Endodermal cell (in vitro differentiated cells): ENCODE measurements at regions not wholly inside any gene's neighbourhood (a gene's known extent, or its start where the extent isn't known, plus 50 kb on each side); places are given as distances from the start of the nearest gene placed in this dataset.

Experiments used
- DNase-seq: peaks from one replicate; pipeline ENCODE4 v3.0.0-alpha.2; 2017
- H3K27ac ChIP-seq: 2 replicates; pipeline ENCODE4 v1.5.1; 2013; ENCODE audit warnings: mild to moderate bottlenecking, low read depth, low read length, moderate library complexity
- H3K27me3 ChIP-seq: 2 replicates; pipeline ENCODE4 v1.6.1; 2013; ENCODE audit warnings: mild to moderate bottlenecking, low read length, moderate library complexity; ENCODE audit not compliant: insufficient read depth, control insufficient read depth, poor library complexity, severe bottlenecking
- H3K36me3 ChIP-seq: 2 replicates; pipeline ENCODE4 v1.7.0; 2013; ENCODE audit warnings: mild to moderate bottlenecking, low read length, moderate library complexity; ENCODE audit not compliant: control insufficient read depth, insufficient read depth
- H3K4me1 ChIP-seq: one replicate; pipeline ENCODE4 v1.7.0; 2013; ENCODE audit warnings: low read length; ENCODE audit not compliant: control insufficient read depth, insufficient read depth
- H3K4me3 ChIP-seq: 2 replicates; pipeline ENCODE4 v1.5.1; 2013; ENCODE audit warnings: mild to moderate bottlenecking, low read length, moderate library complexity
- H3K9ac ChIP-seq: 2 replicates; pipeline ENCODE4 v1.6.1; 2013; ENCODE audit warnings: mild to moderate bottlenecking, low read length, moderate library complexity; ENCODE audit not compliant: poor library complexity, severe bottlenecking; ENCODE audit errors: extremely low read depth
- H3K9me3 ChIP-seq: 2 replicates; pipeline ENCODE4 v1.6.1; 2013; ENCODE audit warnings: mild to moderate bottlenecking, low read length, moderate library complexity; ENCODE audit not compliant: control insufficient read depth
- H3K27ac Mint-ChIP-seq: 2 replicates; pipeline ENCODE4 v1.8.0; 2020; ENCODE audit warnings: mixed read lengths
- H3K27me3 Mint-ChIP-seq: 2 replicates; pipeline ENCODE4 v1.8.0; 2021; ENCODE audit warnings: mild to moderate bottlenecking, mixed read lengths; ENCODE audit not compliant: insufficient read depth
- H3K36me3 Mint-ChIP-seq: 2 replicates; pipeline ENCODE4 v1.8.0; 2020; ENCODE audit warnings: low read depth, mixed read lengths
- H3K4me1 Mint-ChIP-seq: 2 replicates; pipeline ENCODE4 v1.8.0; 2020; ENCODE audit warnings: mixed read lengths
- H3K4me3 Mint-ChIP-seq: 2 replicates; pipeline ENCODE4 v1.8.0; 2020; ENCODE audit warnings: mild to moderate bottlenecking, moderate library complexity, mixed read lengths
- H3K9me3 Mint-ChIP-seq: 2 replicates; pipeline ENCODE4 v1.8.0; 2020; ENCODE audit warnings: mild to moderate bottlenecking, mixed read lengths
- CTCF ChIP-seq: fragments of 200-600 bp; sonication (generic); conservative IDR thresholded peaks from 2 replicates; pipeline ENCODE4 v1.5.0; 2021; ENCODE audit warnings: antibody characterized with exemption, mild to moderate bottlenecking
- WGBS, 2 experiments: methylation state at CpG; one replicate each; pipeline versions ENCODE4 v1.1.5 to v1.1.7; 2013; ENCODE audit warnings: missing lambda C conversion rate in 2 of 2, mixed read lengths in 1 of 2; ENCODE audit not compliant: insufficient coverage in 1 of 2, insufficient read length in 1 of 2; 5-methylcytosine and 5-hydroxymethylcytosine counted together

GRCh38 chr18:29309366-29309765, 1132.4 kb upstream of the CDH2 start:
- Histone ChIP-seq H3K4me3 (peak overlapping the region; percentile 43), H3K9ac (no peak overlapping the region), H3K4me1 (peaks cover 3% of the 10 kb centered on the region), H3K27ac (no peak overlapping the region), H3K36me3 (no peaks in the 10 kb centered on the region), H3K9me3 (no peaks in the 10 kb centered on the region), H3K27me3 (no peaks in the 10 kb centered on the region)
- no peak for TF ChIP-seq CTCF
- DNase-seq: no peak
- WGBS, 2 experiments: 83% methylated on average over 1 of the region's 1 CpG; no CpG with 5 or more reads in 1 of the 2 experiments
- Mint-ChIP-seq H3K27me3 (no peaks in the 10 kb centered on the region), H3K36me3 (peaks cover 4% of the 10 kb centered on the region), H3K27ac (no peak overlapping the region), H3K4me1 (peaks cover 21% of the 10 kb centered on the region), H3K9me3 (no peaks in the 10 kb centered on the region), H3K4me3 (no peak overlapping the region)

- WGBS, 2 experiments: 80 to 100% methylated on average over 1 of the region's 1 CpG
- peaks cover 4% of the 10 kb centered on the region for H3K36me3 Mint-ChIP-seq
- no peak overlapping the region for H3K27ac ChIP-seq
These were observed 1131.1 kb upstream of the CDH2 start for GRCh38 chr18:29307982-29308381.

GRCh38 chr18:29307231-29307630, 1130.3 kb upstream of the CDH2 start:
- Mint-ChIP-seq H3K9me3 (no peaks in the 10 kb centered on the region), H3K27me3 (no peaks in the 10 kb centered on the region), H3K4me3 (no peak overlapping the region)

More at GRCh38 chr18:29307982-29308381, 1131.1 kb upstream of the CDH2 start:
- no peak for TF ChIP-seq CTCF
- Mint-ChIP-seq H3K27ac (no peak overlapping the region), H3K27me3 (no peaks in the 10 kb centered on the region), H3K4me3 (no peak overlapping the region), H3K9me3 (no peaks in the 10 kb centered on the region), H3K4me1 (peaks cover 21% of the 10 kb centered on the region)
- H3K27me3 ChIP-seq: no peaks in the 10 kb centered on the region
- H3K9me3 ChIP-seq: no peaks in the 10 kb centered on the region
- H3K4me3 ChIP-seq: no peak overlapping the region
- H3K9ac ChIP-seq: no peak overlapping the region
- H3K4me1 ChIP-seq: peaks cover 3% of the 10 kb centered on the region
- DNase-seq: no peak
- no peaks in the 10 kb centered on the region for H3K36me3 ChIP-seq

More at GRCh38 chr18:29307231-29307630, 1130.3 kb upstream of the CDH2 start:
- Histone ChIP-seq H3K27ac (no peak overlapping the region), H3K9me3 (no peaks in the 10 kb centered on the region), H3K27me3 (no peaks in the 10 kb centered on the region), H3K9ac (no peak overlapping the region), H3K4me3 (no peak overlapping the region), H3K36me3 (no peaks in the 10 kb centered on the region), H3K4me1 (peaks cover 3% of the 10 kb centered on the region)
- no peak for TF ChIP-seq CTCF
- no peak overlapping the region for H3K27ac Mint-ChIP-seq
- H3K4me1 Mint-ChIP-seq: peaks cover 21% of the 10 kb centered on the region
- no peak for DNase-seq
- 100% methylated on average over 1 to 2 of the region's 2 CpGs for WGBS, 2 experiments
- peaks cover 2% of the 10 kb centered on the region for H3K36me3 Mint-ChIP-seq
